Keratinocyte (primary cell): ENCODE measurements at regions not wholly inside any gene's neighbourhood (a gene's known extent, or its start where the extent isn't known, plus 50 kb on each side); places are given as distances from the start of the nearest gene placed in this dataset.

ENCODE experiments used
- DNase-seq: peaks from one replicate; pipeline ENCODE4 v3.0.0-alpha.2; 2011; ENCODE audit warnings: low read depth, missing footprints, low spot score
- FAIRE-seq: peaks from 2 replicates; lab custom pipeline; 2011; peaks lifted over from hg19 to GRCh38; lab: Jason Lieb, UNC
- H2AFZ ChIP-seq: 2 replicates; pipeline ENCODE4 v1.6.0; 2012; ENCODE audit warnings: low read length, control low read depth, inconsistent platforms; ENCODE audit not compliant: control insufficient read depth
- H3K27ac ChIP-seq: 2 replicates; pipeline ENCODE4 v1.5.1; 2011; ENCODE audit warnings: low read length; ENCODE audit not compliant: control insufficient read depth, insufficient read depth
- H3K27me3 ChIP-seq: 3 replicates; pipeline ENCODE4 v1.6.0; 2011; ENCODE audit warnings: low read length; ENCODE audit not compliant: control insufficient read depth, insufficient read depth; ENCODE audit errors: extremely low read depth
- H3K36me3 ChIP-seq, 2 experiments: 2 replicates in 1 of 2; 3 replicates in 1 of 2; pipeline ENCODE4 v1.5.1; 2011; ENCODE audit warnings: low read length in 2 of 2, mild to moderate bottlenecking in 1 of 2; ENCODE audit not compliant: control insufficient read depth in 2 of 2, insufficient read depth in 2 of 2; ENCODE audit errors: extremely low read depth in 1 of 2
- H3K4me1 ChIP-seq: 3 replicates; pipeline ENCODE4 v1.5.1; 2011; ENCODE audit warnings: low read length; ENCODE audit not compliant: control insufficient read depth, insufficient read depth; ENCODE audit errors: extremely low read depth
- H3K4me2 ChIP-seq: 3 replicates; pipeline ENCODE4 v1.6.0; 2011; ENCODE audit warnings: low read depth, low read length; ENCODE audit not compliant: control insufficient read depth, insufficient read depth; ENCODE audit errors: extremely low read depth
- H3K4me3 ChIP-seq, 3 experiments: fragments of 200-600 bp in 1 of 3; sonication (generic) in 1 of 3; 2 replicates in 2 of 3; 3 replicates in 1 of 3; pipeline ENCODE4 v1.5.1; 2011 to 2016; ENCODE audit warnings: low read length in 3 of 3, mild to moderate bottlenecking in 3 of 3, control low read depth in 2 of 3, inconsistent platforms in 1 of 3, low read depth in 1 of 3, mixed read lengths in 1 of 3, mixed run types in 1 of 3, moderate library complexity in 1 of 3; ENCODE audit not compliant: control insufficient read depth in 2 of 3, insufficient read depth in 2 of 3; ENCODE audit errors: extremely low read depth in 1 of 3
- H3K79me2 ChIP-seq: 2 replicates; pipeline ENCODE4 v1.6.0; 2012; ENCODE audit warnings: low read length; ENCODE audit not compliant: control insufficient read depth, insufficient read depth
- H3K9ac ChIP-seq: 3 replicates; pipeline ENCODE4 v1.6.0; 2011; ENCODE audit warnings: low read length; ENCODE audit not compliant: control insufficient read depth, insufficient read depth; ENCODE audit errors: extremely low read depth
- H3K9me1 ChIP-seq: 3 replicates; pipeline ENCODE4 v1.6.0; 2011; ENCODE audit warnings: low read length; ENCODE audit not compliant: control insufficient read depth, insufficient read depth; ENCODE audit errors: extremely low read depth
- H3K9me3 ChIP-seq: 2 replicates; pipeline ENCODE4 v1.5.1; 2012; ENCODE audit warnings: low read depth, low read length; ENCODE audit not compliant: control insufficient read depth
- H4K20me1 ChIP-seq: 3 replicates; pipeline ENCODE4 v1.6.0; 2011; ENCODE audit warnings: low read length; ENCODE audit not compliant: control insufficient read depth, insufficient read depth; ENCODE audit errors: extremely low read depth
- EZH2 ChIP-seq: IDR thresholded peaks from one replicate; pipeline ENCODE4 v1.6.1; 2012; ENCODE audit warnings: inconsistent platforms, mild to moderate bottlenecking, low read length, moderate library complexity
- dilution Hi-C: fragments of 300-500 bp; cut with MboI; formaldehyde crosslinking; loops from one replicate; pipeline ENCODE4 v1.7.0; 2020; ENCODE audit warnings: low sequenced_read_pairs; ENCODE audit not compliant: extremely low pct_ligation_motif_present
- TF ChIP-seq, protein P1 (sequence below), 3 experiments: IDR thresholded peaks in 1 of 3; conservative IDR thresholded peaks in 1 of 3; optimal IDR thresholded peaks in 1 of 3; 2 replicates in 2 of 3; 3 replicates in 1 of 3; pipeline versions ENCODE3 to v1.5.1; 2011; ENCODE audit warnings: low read length in 3 of 3, mild to moderate bottlenecking in 3 of 3, moderate library complexity in 2 of 3, control low read depth in 1 of 3, inconsistent platforms in 1 of 3; ENCODE audit not compliant: insufficient read depth in 2 of 3; ENCODE audit errors: extremely low read depth in 1 of 3

DNA sequence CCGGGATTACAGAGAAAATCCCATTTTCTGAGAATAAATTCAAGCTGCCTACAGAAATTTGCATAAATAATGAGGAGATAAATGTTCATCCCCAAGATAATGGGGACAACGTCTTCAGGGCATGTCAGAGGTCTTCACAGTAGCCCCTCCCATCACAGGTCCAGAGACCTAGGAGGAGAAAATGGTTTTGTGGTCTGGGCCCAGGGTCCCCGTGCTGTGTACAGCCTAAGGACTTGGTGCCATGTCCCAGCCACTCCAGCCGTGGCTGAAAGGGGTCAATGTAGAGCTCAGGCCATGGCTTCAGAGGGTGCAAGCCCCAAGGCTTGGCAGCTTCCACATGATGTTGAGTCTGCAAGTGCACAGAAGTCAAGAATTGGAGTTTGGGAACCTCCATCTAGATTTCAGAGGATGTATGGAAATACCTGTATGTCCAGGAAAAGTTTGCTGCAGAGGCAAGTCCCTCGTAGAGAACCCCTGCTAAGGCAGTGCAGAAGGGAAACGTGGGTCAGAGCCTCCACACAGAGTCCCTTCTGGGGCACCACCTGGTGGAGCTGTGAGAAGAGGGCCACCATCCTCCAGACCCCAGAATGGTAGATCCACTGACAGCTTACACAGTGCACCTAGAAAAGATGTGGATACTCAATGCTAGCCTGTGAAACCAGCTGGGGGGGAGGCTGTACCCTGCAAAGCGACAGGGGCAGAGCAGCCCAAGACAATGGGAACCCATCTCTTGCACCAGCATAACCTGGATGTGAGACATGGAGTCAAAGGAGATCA, 176.3 kb downstream of the RASSF9 start:
- Histone ChIP-seq H3K27ac (no peak overlapping the region), H3K79me2 (no peaks in the 10 kb centered on the region), H3K9ac (no peak overlapping the region), H4K20me1 (no peaks in the 10 kb centered on the region), H3K27me3 (no peaks in the 10 kb centered on the region), H3K4me3 (no peak overlapping the region), H3K9me1 (no peaks in the 10 kb centered on the region), H3K9me3 (no peaks in the 10 kb centered on the region), H3K4me1 (no peaks in the 10 kb centered on the region), H3K4me2 (no peak overlapping the region), H3K36me3 (no peaks in the 10 kb centered on the region), H2AFZ (no peak overlapping the region)
- no peak for TF ChIP-seq EZH2
- TF ChIP-seq, protein P1, sequence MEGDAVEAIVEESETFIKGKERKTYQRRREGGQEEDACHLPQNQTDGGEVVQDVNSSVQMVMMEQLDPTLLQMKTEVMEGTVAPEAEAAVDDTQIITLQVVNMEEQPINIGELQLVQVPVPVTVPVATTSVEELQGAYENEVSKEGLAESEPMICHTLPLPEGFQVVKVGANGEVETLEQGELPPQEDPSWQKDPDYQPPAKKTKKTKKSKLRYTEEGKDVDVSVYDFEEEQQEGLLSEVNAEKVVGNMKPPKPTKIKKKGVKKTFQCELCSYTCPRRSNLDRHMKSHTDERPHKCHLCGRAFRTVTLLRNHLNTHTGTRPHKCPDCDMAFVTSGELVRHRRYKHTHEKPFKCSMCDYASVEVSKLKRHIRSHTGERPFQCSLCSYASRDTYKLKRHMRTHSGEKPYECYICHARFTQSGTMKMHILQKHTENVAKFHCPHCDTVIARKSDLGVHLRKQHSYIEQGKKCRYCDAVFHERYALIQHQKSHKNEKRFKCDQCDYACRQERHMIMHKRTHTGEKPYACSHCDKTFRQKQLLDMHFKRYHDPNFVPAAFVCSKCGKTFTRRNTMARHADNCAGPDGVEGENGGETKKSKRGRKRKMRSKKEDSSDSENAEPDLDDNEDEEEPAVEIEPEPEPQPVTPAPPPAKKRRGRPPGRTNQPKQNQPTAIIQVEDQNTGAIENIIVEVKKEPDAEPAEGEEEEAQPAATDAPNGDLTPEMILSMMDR (optimal IDR thresholded peaks at IDR 0.05 in 1 of 3, IDR thresholded peaks at IDR 0.05 in 1 of 3, conservative IDR thresholded peaks at IDR 0.05 in 1 of 3; ENCODE audit: extremely low read depth in 1 of 3, insufficient read depth in 2 of 3, low read length in 3 of 3) = no peak
- FAIRE-seq (no peak), DNase-seq (no peak)
- dilution Hi-C loops = no loop called here

DNA sequence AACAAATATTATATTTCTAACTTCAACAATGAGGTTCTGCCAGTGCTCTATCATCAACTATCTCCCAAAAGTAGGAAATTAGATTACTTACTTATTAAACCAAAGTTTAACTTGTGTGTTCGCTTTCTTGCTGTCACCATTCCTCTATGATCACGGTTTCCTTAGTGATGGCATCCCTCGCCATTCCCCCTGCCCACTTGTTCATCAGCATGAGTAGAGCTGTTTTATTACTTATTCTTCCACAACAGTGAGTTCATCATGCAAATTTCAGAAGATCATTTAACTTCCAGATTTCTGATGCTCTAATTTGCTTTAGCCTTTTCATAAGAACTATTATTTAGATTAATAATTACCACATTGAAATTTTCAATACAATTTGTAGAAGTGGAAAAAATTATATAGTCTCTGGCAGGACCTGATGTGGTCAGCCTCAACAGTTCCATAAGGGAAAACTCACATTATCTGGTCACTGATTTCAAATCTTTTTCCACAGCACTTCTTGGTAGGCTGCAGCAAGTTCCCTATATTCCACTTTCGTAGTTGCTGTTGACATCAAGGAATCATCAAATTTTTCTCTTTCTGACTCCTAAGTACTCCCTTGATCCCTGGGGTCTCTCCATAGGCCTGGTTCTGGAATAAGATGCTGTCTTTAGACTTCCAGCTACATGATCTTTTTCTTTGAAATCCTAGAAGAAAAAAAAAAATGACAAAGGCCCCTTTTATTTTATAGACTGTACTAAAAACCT, 174.6 kb downstream of the RASSF9 start:
- Histone ChIP-seq H3K9ac (no peak overlapping the region), H3K4me3 (no peak overlapping the region), H3K9me1 (no peaks in the 10 kb centered on the region), H3K4me1 (no peaks in the 10 kb centered on the region), H3K4me2 (no peak overlapping the region), H3K79me2 (no peaks in the 10 kb centered on the region), H3K9me3 (no peaks in the 10 kb centered on the region), H2AFZ (no peak overlapping the region), H3K27ac (no peak overlapping the region), H3K36me3 (no peaks in the 10 kb centered on the region), H4K20me1 (no peaks in the 10 kb centered on the region), H3K27me3 (no peaks in the 10 kb centered on the region)
- no peak for TF ChIP-seq EZH2
- TF ChIP-seq, protein P1 (optimal IDR thresholded peaks at IDR 0.05 in 1 of 3, IDR thresholded peaks at IDR 0.05 in 1 of 3, conservative IDR thresholded peaks at IDR 0.05 in 1 of 3; ENCODE audit: extremely low read depth in 1 of 3, insufficient read depth in 2 of 3, low read length in 3 of 3) = no peak
- dilution Hi-C loops = no loop called here
- no peak for FAIRE-seq
- DNase-seq = no peak
